ENCODE measurements at regions not wholly inside any gene's neighbourhood (a gene's known extent, or its start where the extent isn't known, plus 50 kb on each side); places are given as distances from the start of the nearest gene placed in this dataset.
"Not testable (repeated sequence)": the region's sequence is repeated elsewhere in the genome, so short reads cannot be mapped to it uniquely, and the experiment has no call there.

GRCh38 chr12:48409938-48410337, 59.2 kb upstream of the ZNF641 start:
- H3K36me3 Mint-ChIP-seq (ENCODE audit: low read depth); ATAC-seq (replicated peaks); H3K27ac Mint-ChIP-seq; H3K4me1 Mint-ChIP-seq: not testable (repeated sequence)
- Mint-ChIP-seq H3K27me3 (peaks cover 13% of the 10 kb centered on the region), H3K4me3 (peak overlapping the region; percentile 32), H3K9me3 (peaks cover 12% of the 10 kb centered on the region)

GRCh38 chr12:48413388-48413787, 59.0 kb upstream of the ANP32D start:
- Mint-ChIP-seq H3K4me3 (no peak overlapping the region), H3K36me3 (ENCODE audit: low read depth) (no peaks in the 10 kb centered on the region), H3K27ac (no peak overlapping the region), H3K9me3 (peaks cover 3% of the 10 kb centered on the region), H3K4me1 (peaks cover 7% of the 10 kb centered on the region), H3K27me3 (peaks cover 18% of the 10 kb centered on the region)
- no peak for ATAC-seq (replicated peaks)

GRCh38 chr12:48414021-48414420, 58.3 kb upstream of the ANP32D start:
- Mint-ChIP-seq H3K36me3 (ENCODE audit: low read depth) (no peaks in the 10 kb centered on the region), H3K9me3 (peaks cover 3% of the 10 kb centered on the region), H3K4me1 (peaks cover 7% of the 10 kb centered on the region), H3K27me3 (peaks cover 18% of the 10 kb centered on the region), H3K27ac (no peak overlapping the region), H3K4me3 (no peak overlapping the region)
- ATAC-seq (replicated peaks) = no peak

GRCh38 chr12:48419116-48419935, 53.0 kb upstream of the ANP32D start:
- H3K9me3 Mint-ChIP-seq = peaks cover 4% of the 10 kb centered on the region
- no peak for ATAC-seq (replicated peaks)
- H3K27me3 Mint-ChIP-seq = peaks cover 18% of the 10 kb centered on the region

GRCh38 chr12:48420039-48420775, 52.2 kb upstream of the ANP32D start:
- Mint-ChIP-seq H3K9me3 (peaks cover 4% of the 10 kb centered on the region), H3K27me3 (peaks cover 9% of the 10 kb centered on the region), H3K4me1 (no peaks in the 10 kb centered on the region), H3K4me3 (no peak overlapping the region), H3K36me3 (ENCODE audit: low read depth) (no peaks in the 10 kb centered on the region), H3K27ac (no peak overlapping the region)
- ATAC-seq (replicated peaks) = no peak

More at GRCh38 chr12:48419116-48419935, 53.0 kb upstream of the ANP32D start:
- no peak overlapping the region for H3K27ac Mint-ChIP-seq
- H3K4me1 Mint-ChIP-seq = no peaks in the 10 kb centered on the region
- H3K4me3 Mint-ChIP-seq = no peak overlapping the region
- H3K36me3 Mint-ChIP-seq (ENCODE audit: low read depth) = no peaks in the 10 kb centered on the region

GRCh38 chr12:48422060-48422459, 50.3 kb upstream of the ANP32D start:
- Mint-ChIP-seq H3K27me3 (peaks cover 12% of the 10 kb centered on the region), H3K4me3 (no peak overlapping the region), H3K9me3 (peaks cover 4% of the 10 kb centered on the region), H3K27ac (no peak overlapping the region), H3K36me3 (ENCODE audit: low read depth) (no peaks in the 10 kb centered on the region), H3K4me1 (no peaks in the 10 kb centered on the region)
- ATAC-seq (replicated peaks) = no peak
